Sciatic nerve (tissue), 2 donors: ENCODE measurements at regions not wholly inside any gene's neighbourhood (a gene's known extent, or its start where the extent isn't known, plus 50 kb on each side); places are given as distances from the start of the nearest gene placed in this dataset.
A peak's percentile ranks its signal among the peaks of the same experiment; 100 is the strongest.
"Not testable (repeated sequence)": the region's sequence is repeated elsewhere in the genome, so short reads cannot be mapped to it uniquely, and the experiment has no call there.

Source experiments
- ATAC-seq: fragments of 200-7000 bp; cut with Tn5 transposase; one replicate; pipeline ENCODE4 v1.9.1; 2020; ENCODE audit warnings: mild to moderate bottlenecking, moderate library complexity
- DNase-seq: peaks from one replicate; pipeline ENCODE4 v3.0.0-alpha.2; 2020; ENCODE audit warnings: low spot score
- intact Hi-C: fragments of 100-400 bp; cut with DNase I; formaldehyde crosslinking; loops from one replicate; pipeline ENCODE4 v1.14.2; 2022
- donor health status: DM: no; HTN: no; CAD: no.
- donor health status: DM: no; HTN: no; CAD: no.

DNA sequence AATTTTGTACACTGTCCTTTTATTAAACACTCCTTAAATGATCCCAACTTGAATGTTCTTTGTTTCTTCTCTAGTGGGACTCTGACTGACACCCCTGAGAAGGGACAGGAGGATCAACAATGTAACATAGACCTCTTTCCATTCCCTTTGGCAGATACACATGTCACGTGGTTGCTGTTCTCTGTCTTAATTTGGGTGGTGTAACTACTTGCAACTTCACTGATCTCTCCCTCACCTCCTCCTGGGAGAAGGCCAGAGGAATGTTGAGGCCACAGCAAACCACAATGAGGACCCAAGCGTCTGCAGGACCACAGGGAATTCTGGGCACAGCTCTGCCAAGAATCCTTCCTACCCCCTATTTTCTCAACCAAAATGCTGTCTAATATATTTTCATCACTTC, 205.6 kb downstream of the RTP5 start:
- ATAC-seq (peak; percentile 60), DNase-seq (no peak)
- intact Hi-C loops: no loop called here

- no peak for ATAC-seq
- no peak for DNase-seq
- intact Hi-C loops: no loop called here
Observed at GRCh38 chr2:242075696-242076095, 206.2 kb downstream of the RTP5 start.

- DNase-seq, ATAC-seq, intact Hi-C loops: not testable (repeated sequence)
Observed at GRCh38 chr2:242076184-242076583, 206.7 kb downstream of the RTP5 start.

GRCh38 chr2:242078426-242078825, 208.9 kb downstream of the RTP5 start:
- intact Hi-C loops, ATAC-seq, DNase-seq: not testable (repeated sequence)

- intact Hi-C loops, DNase-seq, ATAC-seq: not testable (repeated sequence)
Observed at GRCh38 chr2:242079792-242080191, 210.3 kb downstream of the RTP5 start.

DNA sequence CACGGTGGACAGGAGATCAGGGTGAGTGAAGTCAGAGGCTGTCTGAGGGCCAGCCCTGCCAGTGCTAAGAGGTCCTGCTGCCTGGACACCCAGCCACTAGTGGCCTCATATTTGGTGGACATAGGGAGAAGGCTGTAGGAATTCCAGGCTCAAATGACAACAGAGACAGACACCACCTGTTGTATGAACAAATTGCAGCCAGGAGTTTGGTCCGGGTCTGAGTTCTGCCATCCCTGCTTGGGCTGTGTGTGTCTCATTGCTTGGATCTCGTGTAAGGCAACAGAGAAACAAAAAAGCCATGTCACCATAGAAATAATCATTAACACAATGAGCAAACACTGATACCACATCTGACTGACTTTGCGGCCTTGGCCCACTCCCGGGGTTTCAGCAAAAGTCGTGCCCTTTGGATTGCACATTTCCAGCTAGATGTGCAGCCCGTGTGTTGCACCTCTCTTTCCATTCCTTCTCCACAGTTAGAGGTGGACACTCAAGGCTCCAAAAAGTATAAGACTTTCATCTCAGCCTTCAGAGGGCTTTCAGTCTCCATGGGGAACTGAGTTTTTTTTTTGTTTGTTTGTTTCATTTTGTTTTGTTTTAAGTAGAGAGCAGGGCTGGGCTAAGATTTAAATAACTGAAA, 211.2 kb downstream of the RTP5 start:
- DNase-seq, ATAC-seq, intact Hi-C loops: not testable (repeated sequence)

GRCh38 chr2:242084034-242084433, 214.5 kb downstream of the RTP5 start:
- DNase-seq, ATAC-seq, intact Hi-C loops: not testable (repeated sequence)

- ATAC-seq, DNase-seq, intact Hi-C loops: not testable (repeated sequence)
Observed at GRCh38 chr2:242085024-242085674, 215.6 kb downstream of the RTP5 start.

- peak; percentile 61 for ATAC-seq
- intact Hi-C loops: no loop called here
- DNase-seq: no peak
Observed at GRCh38 chr2:242085941-242086621, 216.6 kb downstream of the RTP5 start.

GRCh38 chr2:242088044-242088443, 218.5 kb downstream of the RTP5 start:
- ATAC-seq: peak; percentile 67
- DNase-seq, intact Hi-C loops: not testable (repeated sequence)

DNA sequence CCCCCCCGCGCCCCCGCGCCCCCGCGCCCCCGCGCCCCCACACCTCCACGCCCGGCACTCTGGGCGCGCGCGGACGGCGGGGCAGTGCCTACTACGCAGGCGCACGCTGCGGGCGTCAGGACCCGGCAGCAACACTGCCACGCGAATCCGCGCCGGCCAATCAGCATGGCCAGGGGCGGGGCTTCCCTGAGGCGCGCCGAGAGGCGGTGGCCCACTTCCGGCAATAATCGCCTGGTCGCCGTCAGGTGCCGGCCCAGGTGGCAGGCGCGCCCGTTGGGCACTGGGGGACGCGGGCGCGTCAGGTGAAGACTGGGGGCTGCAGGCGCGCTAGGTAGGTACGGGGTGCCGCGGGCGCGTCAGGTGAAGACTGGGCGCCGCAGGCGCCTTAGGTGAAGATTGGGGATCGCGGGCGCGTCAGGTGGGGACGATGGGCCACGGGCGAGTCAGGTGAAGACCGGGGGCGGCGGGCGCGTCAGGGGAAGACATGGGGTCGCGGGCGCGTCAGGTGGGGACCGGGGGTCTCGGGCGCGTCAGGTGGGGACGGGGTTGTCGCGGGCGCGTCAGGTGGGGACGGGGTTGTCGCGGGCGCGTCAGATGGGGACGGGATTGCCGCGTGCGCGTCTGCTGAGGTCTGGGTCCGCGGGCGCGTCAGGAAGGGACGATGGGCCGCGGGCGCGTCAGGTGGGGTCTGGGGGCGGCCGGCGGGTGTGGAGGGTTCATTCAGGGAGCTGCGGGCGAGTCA, 219.1 kb downstream of the RTP5 start:
- DNase-seq (peak; percentile 95), ATAC-seq (peak; percentile 99)
- intact Hi-C loops: no loop called here

- DNase-seq, ATAC-seq, intact Hi-C loops: not testable (repeated sequence)
Observed at GRCh38 chr2:242089213-242089549, 219.7 kb downstream of the RTP5 start.

- ATAC-seq, intact Hi-C loops, DNase-seq: not testable (repeated sequence)
Observed at GRCh38 chr2:242097278-242097677, 227.7 kb downstream of the RTP5 start.

DNA sequence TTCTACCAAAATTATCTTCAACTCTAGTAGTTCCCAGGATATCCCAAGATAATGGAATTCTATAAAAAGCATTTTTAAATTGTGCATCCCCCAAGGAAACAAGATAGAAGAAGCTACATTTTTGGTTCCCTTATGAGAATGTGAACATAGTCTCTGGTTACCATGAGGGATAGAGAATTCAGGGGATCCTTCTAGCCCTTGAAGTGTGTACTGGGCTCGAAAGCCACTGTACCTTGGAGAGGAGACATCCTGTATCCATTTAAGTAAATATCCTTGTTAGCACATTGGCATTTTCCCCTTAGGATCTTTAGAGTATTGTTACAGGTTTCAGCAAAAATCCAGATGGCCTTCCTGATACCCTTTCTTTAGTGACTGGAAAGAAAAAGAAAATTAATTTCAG, 228.5 kb downstream of the RTP5 start:
- DNase-seq: no peak
- intact Hi-C loops: no loop called here
- no peak for ATAC-seq

DNA sequence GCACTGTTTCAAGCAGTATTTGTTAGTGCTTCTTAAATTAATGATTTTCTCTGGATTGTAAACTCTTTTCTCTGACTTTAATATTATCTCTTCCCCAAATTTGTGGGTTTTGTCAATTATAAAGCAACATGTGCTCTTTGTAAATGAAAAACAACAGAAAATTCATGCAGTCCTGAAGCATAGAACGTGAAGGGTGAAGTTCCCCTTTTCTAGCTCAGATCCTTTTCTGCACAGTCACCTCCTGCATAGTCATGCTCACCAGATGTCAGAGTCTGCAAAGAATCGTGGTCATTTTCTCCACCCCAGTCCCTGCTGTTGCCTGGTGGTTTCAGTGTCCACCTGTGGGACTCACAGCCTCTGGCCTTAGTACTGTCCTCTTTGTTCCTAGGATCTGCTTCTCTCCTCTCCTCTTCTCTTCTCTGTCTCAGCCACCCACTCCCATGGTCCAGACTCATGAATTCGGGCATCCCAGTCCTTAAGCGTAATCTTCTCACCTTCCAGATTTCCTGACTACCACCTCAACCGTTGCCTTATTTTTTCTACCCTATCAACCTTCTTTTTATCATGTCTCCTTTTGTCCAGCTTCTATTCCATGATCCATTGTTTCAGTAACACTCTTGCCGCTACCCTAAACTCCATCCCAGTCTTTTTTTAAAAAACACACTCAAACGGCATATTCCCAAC, 229.1 kb downstream of the RTP5 start:
- DNase-seq (no peak), ATAC-seq (peak; percentile 62)
- intact Hi-C loops: no loop called here

DNA sequence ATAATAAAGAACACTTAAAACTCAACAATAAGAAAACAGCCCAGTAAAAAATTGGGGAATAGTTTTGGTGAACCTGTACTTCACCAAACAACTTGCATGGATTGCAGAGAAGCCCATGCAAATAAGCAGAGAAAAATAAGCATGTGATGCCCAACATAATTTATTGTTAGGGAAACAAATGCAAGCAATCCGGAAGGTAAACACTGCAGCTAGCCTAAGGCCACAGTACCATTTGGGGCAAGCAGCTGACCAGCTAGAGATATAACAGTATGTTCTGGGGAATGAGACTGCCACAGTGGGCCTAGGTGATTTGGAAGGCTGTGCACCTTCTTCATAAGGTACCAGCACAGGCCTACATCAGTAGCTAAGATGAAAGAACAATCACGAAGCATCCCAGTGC, 233.6 kb downstream of the RTP5 start:
- intact Hi-C loops, DNase-seq, ATAC-seq: not testable (repeated sequence)

- intact Hi-C loops, DNase-seq, ATAC-seq: not testable (repeated sequence)
Observed at GRCh38 chr2:242104202-242104956, 234.8 kb downstream of the RTP5 start.

DNA sequence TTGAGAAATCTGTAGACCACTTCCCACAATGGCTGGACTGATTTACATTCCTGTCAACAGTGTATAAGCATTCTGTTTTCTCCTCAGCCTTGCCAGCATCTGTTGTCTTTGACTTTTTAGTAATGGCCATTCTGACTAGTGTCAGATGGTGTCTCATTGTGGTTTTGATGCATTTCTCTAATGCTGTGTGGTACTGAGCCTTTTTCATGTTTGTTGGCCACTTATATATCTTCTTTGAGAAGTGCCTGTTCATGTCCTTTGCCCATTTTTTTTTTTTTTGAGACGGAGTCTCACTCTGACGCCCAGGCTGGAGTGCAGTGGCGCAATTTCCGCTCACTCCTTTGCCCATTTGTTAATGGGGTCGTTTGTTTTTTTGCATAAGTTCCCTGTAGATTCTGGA, 237.5 kb downstream of the RTP5 start:
- intact Hi-C loops, DNase-seq, ATAC-seq: not testable (repeated sequence)
